PC-3 (cell line): ENCODE measurements at regions not wholly inside any gene's neighbourhood (a gene's known extent, or its start where the extent isn't known, plus 50 kb on each side); places are given as distances from the start of the nearest gene placed in this dataset.

Source experiments
- ATAC-seq: fragments of 200-7000 bp; cut with Tn5 transposase; 2 replicates; pipeline ENCODE4 v1.9.1; 2020; ENCODE audit warnings: mild to moderate bottlenecking, moderate library complexity
- BruUV-seq: library from RNA; stranded (reverse); fragments of 400-500 nt; replicated peaks from 2 replicates; lab custom pipeline; 2021; lab: Mats Ljungman, UMichigan
- CTCF ChIA-PET: fragments of 300-600 bp; sonication (Branson Sonifier 250); formaldehyde crosslinking; loops from one replicate; lab custom pipeline; 2022; ENCODE audit warnings: antibody characterized with exemption; lab: Charles Lee
- POLR2A ChIA-PET: fragments of 300-600 bp; sonication (Branson Sonifier 250); formaldehyde crosslinking; loops from one replicate; lab custom pipeline; 2022; ENCODE audit warnings: antibody characterized with exemption; ENCODE audit not compliant: unreplicated experiment; lab: Charles Lee
- DNase-seq: peaks from one replicate; pipeline ENCODE4 v3.0.0-alpha.2; 2015
- H2AFZ ChIP-seq: fragments of 300-600 bp; sonication (generic); 2 replicates; pipeline ENCODE4 v1.6.0; 2016; ENCODE audit warnings: antibody characterized with exemption, low read length
- H3F3A ChIP-seq: fragments of 300-600 bp; sonication (generic); one replicate; pipeline ENCODE4 v1.6.0; 2017; ENCODE audit warnings: antibody characterized with exemption, low read length, control low read depth, mild to moderate bottlenecking; ENCODE audit not compliant: unreplicated experiment
- H3K27ac ChIP-seq: fragments of 300-600 bp; sonication (generic); 2 replicates; pipeline ENCODE4 v1.5.1; 2016; ENCODE audit warnings: mild to moderate bottlenecking, low read length
- H3K27me3 ChIP-seq: fragments of 300-600 bp; sonication (generic); 2 replicates; pipeline ENCODE4 v1.6.1; 2016; ENCODE audit warnings: low read length, mixed read lengths
- H3K36me3 ChIP-seq: fragments of 300-600 bp; sonication (generic); 2 replicates; pipeline ENCODE4 v1.6.1; 2016; ENCODE audit warnings: low read depth, mixed run types, low read length, mixed read lengths
- H3K4me1 ChIP-seq: fragments of 300-600 bp; sonication (generic); 2 replicates; pipeline ENCODE4 v1.5.1; 2016; ENCODE audit warnings: low read length; ENCODE audit not compliant: insufficient read depth
- H3K4me2 ChIP-seq: fragments of 300-600 bp; sonication (generic); 2 replicates; pipeline ENCODE4 v1.6.0; 2016; ENCODE audit warnings: low read length
- H3K4me3 ChIP-seq: fragments of 300-600 bp; sonication (generic); 2 replicates; pipeline ENCODE4 v1.5.1; 2016; ENCODE audit warnings: mild to moderate bottlenecking, low read length, mixed read lengths
- H3K79me2 ChIP-seq: fragments of 300-600 bp; sonication (generic); 2 replicates; pipeline ENCODE4 v1.6.1; 2017; ENCODE audit warnings: low read length, mixed read lengths
- H3K9ac ChIP-seq: fragments of 300-600 bp; sonication (generic); 2 replicates; pipeline ENCODE4 v1.6.0; 2016; ENCODE audit warnings: mild to moderate bottlenecking, low read length
- H3K9me2 ChIP-seq: fragments of 300-600 bp; sonication (generic); replicated peaks from 2 replicates; pipeline ENCODE4 v1.6.1; 2016; ENCODE audit warnings: mixed run types, low read length, mixed read lengths
- H3K9me3 ChIP-seq: fragments of 300-600 bp; sonication (generic); 2 replicates; pipeline ENCODE4 v1.6.1; 2016; ENCODE audit warnings: low read length, mixed read lengths
- H4K20me1 ChIP-seq: fragments of 300-600 bp; sonication (generic); 2 replicates; pipeline ENCODE4 v1.6.1; 2016; ENCODE audit warnings: low read length, mixed read lengths
- CTCF ChIP-seq: fragments of 300-600 bp; sonication (generic); conservative IDR thresholded peaks from 2 replicates; pipeline ENCODE4 v1.5.1; 2017; ENCODE audit warnings: antibody characterized with exemption, low read depth, mild to moderate bottlenecking, low read length
- EZH2 ChIP-seq: fragments of 300-600 bp; sonication (generic); IDR thresholded peaks from one replicate; pipeline ENCODE4 v1.6.1; 2017; ENCODE audit warnings: antibody characterized with exemption, mild to moderate bottlenecking, low read length; ENCODE audit not compliant: unreplicated experiment
- EZH2phosphoT487 ChIP-seq: fragments of 300-600 bp; sonication (generic); IDR thresholded peaks from 2 replicates; pipeline ENCODE4 v1.6.1; 2018; ENCODE audit warnings: mild to moderate bottlenecking, antibody characterized with exemption, low read length, borderline replicate concordance
- intact Hi-C: fragments of 100-400 bp; cut with micrococcal nuclease; formaldehyde crosslinking; loops from 2 replicates; pipeline ENCODE4 v1.9.0; 2023

GRCh38 chr13:62706048-62706447, 1290.4 kb upstream of the PCDH20 start:
- Histone ChIP-seq H4K20me1 (no peaks in the 10 kb centered on the region), H3K36me3 (no peaks in the 10 kb centered on the region), H3K9me3 (no peaks in the 10 kb centered on the region), H2AFZ (no peak overlapping the region), H3K9me2 (no peaks in the 10 kb centered on the region), H3K9ac (no peak overlapping the region), H3K27me3 (no peaks in the 10 kb centered on the region), H3K27ac (no peak overlapping the region), H3K4me1 (peaks cover 3% of the 10 kb centered on the region; the same call in 1 of the 2 replicates), H3K79me2 (no peaks in the 10 kb centered on the region), H3F3A (no peaks in the 10 kb centered on the region), H3K4me3 (no peak overlapping the region), H3K4me2 (no peak overlapping the region)
- peak; percentile 95 for ATAC-seq
- ChIA-PET CTCF (no interaction called here), POLR2A (no interaction called here)
- DNase-seq, result peak; percentile 63
- no TSS peak for BruUV-seq
- intact Hi-C loops, result no loop called here
- no peak for TF ChIP-seq EZH2
- no peak for TF ChIP-seq EZH2phosphoT487
- no peak for TF ChIP-seq CTCF

GRCh38 chr13:62704875-62705274, 1289.2 kb upstream of the PCDH20 start:
- Histone ChIP-seq H3K4me3 (no peak overlapping the region), H3K79me2 (no peaks in the 10 kb centered on the region), H3K36me3 (no peaks in the 10 kb centered on the region), H3K9ac (no peak overlapping the region), H3K27ac (no peak overlapping the region), H3K9me3 (no peaks in the 10 kb centered on the region), H3K27me3 (no peaks in the 10 kb centered on the region), H4K20me1 (no peaks in the 10 kb centered on the region), H2AFZ (no peak overlapping the region), H3F3A (no peaks in the 10 kb centered on the region), H3K4me1 (peaks cover 3% of the 10 kb centered on the region; the same call in 1 of the 2 replicates), H3K9me2 (no peaks in the 10 kb centered on the region), H3K4me2 (no peak overlapping the region)
- no TSS peak for BruUV-seq
- intact Hi-C loops, result loop anchor here (5.0 kb wide), 1 partner anchor 53 kb away; no protein-coding TSS in a partner anchor
- DNase-seq (no peak), ATAC-seq (no peak)
- ChIA-PET CTCF (interaction anchor here (0.7 kb wide), 1 partner anchor 1655 kb away, joined by 3 read pairs; no protein-coding TSS in a partner anchor), POLR2A (no interaction called here)
- TF ChIP-seq CTCF (no peak), EZH2 (no peak), EZH2phosphoT487 (no peak)

GRCh38 chr13:62702502-62702901, 1286.9 kb upstream of the PCDH20 start:
- intact Hi-C loops, result loop anchor here (5.0 kb wide), 1 partner anchor 50 kb away; no protein-coding TSS in a partner anchor
- Histone ChIP-seq H3K36me3 (no peaks in the 10 kb centered on the region), H3K9me3 (no peaks in the 10 kb centered on the region), H3K4me1 (peaks cover 3% of the 10 kb centered on the region; the same call in 1 of the 2 replicates), H3K27me3 (no peaks in the 10 kb centered on the region), H3K9me2 (no peaks in the 10 kb centered on the region), H2AFZ (no peak overlapping the region), H4K20me1 (no peaks in the 10 kb centered on the region), H3K27ac (no peak overlapping the region), H3K79me2 (no peaks in the 10 kb centered on the region), H3K4me3 (no peak overlapping the region), H3K4me2 (no peak overlapping the region), H3F3A (no peaks in the 10 kb centered on the region), H3K9ac (no peak overlapping the region)
- no TSS peak for BruUV-seq
- no peak for TF ChIP-seq CTCF
- TF ChIP-seq EZH2, result no peak
- no peak for TF ChIP-seq EZH2phosphoT487
- DNase-seq (no peak), ATAC-seq (no peak)
- ChIA-PET POLR2A (no interaction called here), CTCF (no interaction called here)
